Skeletal muscle satellite cell (primary cell): ENCODE measurements at regions not wholly inside any gene's neighbourhood (a gene's known extent, or its start where the extent isn't known, plus 50 kb on each side); places are given as distances from the start of the nearest gene placed in this dataset.

Experiments used
- H3K27me3 ChIP-seq: 2 replicates; pipeline ENCODE4 v1.7.0; 2013; ENCODE audit warnings: low read length; ENCODE audit not compliant: control insufficient read depth, insufficient read depth
- H3K36me3 ChIP-seq: 2 replicates; pipeline ENCODE4 v1.7.0; 2013; ENCODE audit warnings: mild to moderate bottlenecking, control low read depth, low read length; ENCODE audit not compliant: insufficient read depth
- H3K4me1 ChIP-seq: 2 replicates; pipeline ENCODE4 v1.7.0; 2013; ENCODE audit warnings: low read length; ENCODE audit not compliant: control insufficient read depth, insufficient read depth
- H3K4me2 ChIP-seq: 2 replicates; pipeline ENCODE4 v1.7.0; 2013; ENCODE audit warnings: mild to moderate bottlenecking, low read length
- H3K4me3 ChIP-seq: 2 replicates; pipeline ENCODE4 v1.7.0; 2013; ENCODE audit warnings: low read length
- H3K9ac ChIP-seq: 2 replicates; pipeline ENCODE4 v1.7.0; 2013; ENCODE audit warnings: mild to moderate bottlenecking, low read depth, low read length, moderate library complexity
- H3K9me3 ChIP-seq: replicated peaks from 2 replicates; pipeline ENCODE4 v1.7.0; 2013; ENCODE audit warnings: mild to moderate bottlenecking, control low read depth, low read length

DNA sequence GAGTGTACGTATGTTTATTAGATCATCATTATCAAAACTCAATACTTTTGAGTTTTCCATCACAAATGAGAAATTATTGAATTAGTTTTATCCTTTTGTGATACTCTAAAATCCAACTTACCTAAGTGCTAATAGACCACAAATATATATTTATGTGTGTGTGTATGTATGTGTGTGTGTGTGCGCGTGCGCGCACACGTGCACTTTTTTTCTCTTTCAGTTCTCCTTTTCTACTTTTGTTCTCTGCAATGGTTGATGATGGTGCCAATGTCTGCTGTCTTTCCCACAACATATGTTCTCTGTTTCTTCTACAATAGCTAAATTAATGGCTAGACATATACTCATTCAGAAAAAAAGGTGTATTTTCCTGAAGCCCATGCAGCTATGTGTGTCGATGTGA is 571.6 kb upstream of the ARPP21 start:
- Histone ChIP-seq H3K4me2 (no peak overlapping the region), H3K9ac (no peak overlapping the region), H3K9me3 (no peaks in the 10 kb centered on the region), H3K4me1 (no peaks in the 10 kb centered on the region), H3K4me3 (no peak overlapping the region), H3K27me3 (no peaks in the 10 kb centered on the region), H3K36me3 (no peaks in the 10 kb centered on the region)

GRCh38 chr3:35070088-35070487 is 569.2 kb upstream of the ARPP21 start:
- H3K36me3 ChIP-seq, result no peaks in the 10 kb centered on the region
- H3K27me3 ChIP-seq, result no peaks in the 10 kb centered on the region
- H3K9ac ChIP-seq, result no peak overlapping the region
- H3K4me1 ChIP-seq, result no peaks in the 10 kb centered on the region
- H3K4me3 ChIP-seq, result no peak overlapping the region
- H3K9me3 ChIP-seq, result no peaks in the 10 kb centered on the region
- no peak overlapping the region for H3K4me2 ChIP-seq

GRCh38 chr3:35071772-35072171 is 567.6 kb upstream of the ARPP21 start:
- no peak overlapping the region for H3K4me3 ChIP-seq
- H3K9ac ChIP-seq, result no peak overlapping the region
- no peaks in the 10 kb centered on the region for H3K27me3 ChIP-seq
- H3K36me3 ChIP-seq, result no peaks in the 10 kb centered on the region
- no peak overlapping the region for H3K4me2 ChIP-seq
- no peaks in the 10 kb centered on the region for H3K4me1 ChIP-seq
- no peaks in the 10 kb centered on the region for H3K9me3 ChIP-seq

DNA sequence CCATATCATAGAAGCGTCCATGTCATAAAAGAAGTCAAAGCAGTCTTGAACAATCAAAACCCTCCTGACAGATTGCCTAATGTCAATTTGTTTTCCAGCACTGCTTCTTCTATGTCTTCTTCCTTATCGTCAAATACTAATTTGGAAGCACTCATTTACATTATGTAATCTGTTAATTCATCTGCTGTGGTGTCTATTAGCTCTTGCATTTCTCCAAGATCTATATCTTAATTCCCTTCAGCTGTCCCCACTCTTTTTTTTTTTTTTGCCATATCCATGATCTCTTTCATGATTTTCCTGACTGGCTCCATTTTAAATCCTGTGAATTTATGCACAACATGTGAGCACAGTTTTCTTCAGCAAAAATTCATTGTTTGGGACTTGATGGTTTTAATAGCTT is 560.5 kb upstream of the ARPP21 start:
- Histone ChIP-seq H3K4me2 (no peak overlapping the region), H3K4me3 (no peak overlapping the region), H3K9me3 (no peaks in the 10 kb centered on the region), H3K4me1 (no peaks in the 10 kb centered on the region), H3K36me3 (no peaks in the 10 kb centered on the region), H3K27me3 (no peaks in the 10 kb centered on the region), H3K9ac (no peak overlapping the region)

DNA sequence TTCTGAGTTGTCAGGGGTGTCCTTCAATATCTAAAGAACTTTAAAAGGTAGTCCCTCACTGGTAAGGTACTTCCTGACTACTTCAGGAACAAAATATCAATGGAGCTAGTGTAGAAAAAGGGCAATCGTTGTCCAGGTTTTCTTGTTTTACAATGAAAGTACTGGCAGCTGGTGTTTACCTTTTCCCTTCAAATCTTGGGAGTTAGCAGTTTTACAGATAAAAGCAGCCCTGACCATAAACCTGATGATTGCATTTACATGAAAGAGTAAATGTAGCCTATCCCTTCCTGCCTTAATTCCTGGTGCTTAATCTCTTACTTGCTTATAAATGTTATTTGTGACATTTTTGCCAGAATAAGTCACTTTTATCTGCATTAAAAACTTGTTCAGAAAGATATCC is 559.9 kb upstream of the ARPP21 start:
- no peak overlapping the region for H3K9ac ChIP-seq
- no peak overlapping the region for H3K4me3 ChIP-seq
- H3K36me3 ChIP-seq, result no peaks in the 10 kb centered on the region
- no peaks in the 10 kb centered on the region for H3K9me3 ChIP-seq
- H3K4me2 ChIP-seq, result no peak overlapping the region
- H3K4me1 ChIP-seq, result no peaks in the 10 kb centered on the region
- H3K27me3 ChIP-seq, result no peaks in the 10 kb centered on the region

- Histone ChIP-seq H3K27me3 (no peaks in the 10 kb centered on the region), H3K9ac (no peak overlapping the region), H3K4me3 (no peak overlapping the region), H3K36me3 (no peaks in the 10 kb centered on the region), H3K4me2 (no peak overlapping the region), H3K9me3 (no peaks in the 10 kb centered on the region), H3K4me1 (no peaks in the 10 kb centered on the region)
Measured at GRCh38 chr3:35081899-35082298, 557.4 kb upstream of the ARPP21 start.

GRCh38 chr3:35088943-35089342 is 550.4 kb upstream of the ARPP21 start:
- no peaks in the 10 kb centered on the region for H3K36me3 ChIP-seq
- no peak overlapping the region for H3K9ac ChIP-seq
- no peaks in the 10 kb centered on the region for H3K4me1 ChIP-seq
- no peak overlapping the region for H3K4me3 ChIP-seq
- H3K27me3 ChIP-seq, result no peaks in the 10 kb centered on the region
- H3K4me2 ChIP-seq, result no peak overlapping the region
- peaks cover 4% of the 10 kb centered on the region for H3K9me3 ChIP-seq

DNA sequence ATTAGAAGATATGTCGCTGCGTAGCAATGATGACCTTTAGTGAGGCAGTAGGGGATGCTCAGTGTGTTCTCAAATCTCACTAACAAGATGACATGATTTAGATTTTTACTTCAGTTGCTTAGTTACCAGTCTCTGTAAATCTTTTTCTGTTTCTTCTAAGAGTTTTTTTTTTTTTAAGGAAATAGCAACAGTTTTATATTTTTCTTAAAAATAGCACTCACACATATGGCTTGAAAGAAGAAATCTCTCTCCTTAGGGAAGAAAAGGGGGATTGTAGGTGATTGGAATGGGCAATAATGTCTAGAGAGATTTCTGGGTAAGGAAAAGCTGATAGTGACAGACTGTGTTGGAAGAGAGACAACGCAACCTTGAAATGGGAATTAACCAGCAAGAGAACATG is 524.6 kb upstream of the ARPP21 start:
- Histone ChIP-seq H3K27me3 (no peaks in the 10 kb centered on the region), H3K36me3 (no peaks in the 10 kb centered on the region), H3K4me3 (no peak overlapping the region), H3K9me3 (no peaks in the 10 kb centered on the region), H3K4me2 (no peak overlapping the region), H3K9ac (no peak overlapping the region), H3K4me1 (no peaks in the 10 kb centered on the region)

- no peak overlapping the region for H3K9ac ChIP-seq
- H3K4me3 ChIP-seq, result no peak overlapping the region
- H3K9me3 ChIP-seq, result no peaks in the 10 kb centered on the region
- H3K27me3 ChIP-seq, result no peaks in the 10 kb centered on the region
- no peak overlapping the region for H3K4me2 ChIP-seq
- H3K36me3 ChIP-seq, result no peaks in the 10 kb centered on the region
- no peaks in the 10 kb centered on the region for H3K4me1 ChIP-seq
Measured at GRCh38 chr3:35120026-35120425, 519.3 kb upstream of the ARPP21 start.

- no peaks in the 10 kb centered on the region for H3K36me3 ChIP-seq
- H3K4me2 ChIP-seq, result no peak overlapping the region
- no peak overlapping the region for H3K4me3 ChIP-seq
- no peaks in the 10 kb centered on the region for H3K9me3 ChIP-seq
- H3K9ac ChIP-seq, result no peak overlapping the region
- no peaks in the 10 kb centered on the region for H3K27me3 ChIP-seq
- no peaks in the 10 kb centered on the region for H3K4me1 ChIP-seq
Measured at GRCh38 chr3:35137612-35138011, 501.7 kb upstream of the ARPP21 start.

DNA sequence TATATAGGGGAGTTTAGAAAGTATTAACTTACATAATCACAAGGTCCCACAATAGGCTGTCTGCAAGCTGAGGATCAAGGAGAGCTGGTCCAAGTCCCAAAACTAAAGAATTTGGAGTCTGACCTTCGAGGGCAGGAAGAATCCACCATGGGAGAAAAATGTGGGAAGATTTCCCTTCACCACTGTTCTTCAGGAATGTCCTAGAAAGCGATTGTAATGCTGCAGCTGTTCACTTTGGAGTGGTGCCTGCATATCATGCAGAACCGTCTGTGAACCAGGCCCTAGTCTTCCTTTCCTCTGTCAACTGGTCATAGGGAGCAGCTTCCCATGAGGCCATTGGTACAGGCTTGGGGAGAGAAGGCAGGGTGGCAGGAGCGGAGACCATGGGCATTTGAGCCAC is 497.9 kb upstream of the ARPP21 start:
- Histone ChIP-seq H3K9me3 (no peaks in the 10 kb centered on the region), H3K4me1 (no peaks in the 10 kb centered on the region), H3K9ac (no peak overlapping the region), H3K4me3 (no peak overlapping the region), H3K4me2 (no peak overlapping the region), H3K36me3 (no peaks in the 10 kb centered on the region), H3K27me3 (no peaks in the 10 kb centered on the region)

GRCh38 chr3:35144011-35144410 is 495.3 kb upstream of the ARPP21 start:
- H3K4me1 ChIP-seq, result no peaks in the 10 kb centered on the region
- no peak overlapping the region for H3K4me2 ChIP-seq
- H3K27me3 ChIP-seq, result no peaks in the 10 kb centered on the region
- no peaks in the 10 kb centered on the region for H3K9me3 ChIP-seq
- H3K9ac ChIP-seq, result no peak overlapping the region
- H3K4me3 ChIP-seq, result no peak overlapping the region
- no peaks in the 10 kb centered on the region for H3K36me3 ChIP-seq
